ENCODE measurements at regions not wholly inside any gene's neighbourhood (a gene's known extent, or its start where the extent isn't known, plus 50 kb on each side); places are given as distances from the start of the nearest gene placed in this dataset.

DNA sequence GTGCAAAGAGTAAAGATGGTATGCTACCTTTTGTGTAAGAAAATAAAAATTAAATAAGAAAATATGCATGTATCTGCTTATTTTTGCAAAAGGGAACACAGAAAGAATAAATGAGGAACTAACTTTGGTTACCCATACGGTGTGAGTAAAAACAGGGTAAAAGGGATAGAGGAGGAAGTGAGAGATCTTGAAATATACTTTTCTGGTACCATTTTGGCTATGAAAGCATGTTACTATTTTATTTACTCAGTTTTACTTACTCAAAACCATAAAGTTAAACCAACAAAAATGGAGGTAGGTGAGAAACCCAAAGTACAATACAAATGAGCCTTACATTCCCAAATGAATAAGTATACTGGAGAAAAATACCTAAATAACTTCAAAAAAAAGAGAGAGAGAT lies 122.0 kb upstream of the EGLN3 start:
- TF ChIP-seq CTCF (IDR thresholded peaks at IDR 0.05) (no peak), EZH2 (IDR thresholded peaks at IDR 0.05; ENCODE audit: borderline replicate concordance, insufficient read depth, low read depth, low read length, poor library complexity, severe bottlenecking) (no peak)
